CD4-positive, alpha-beta T cell treated with Interleukin-15 for 4 hours (primary cell): ENCODE measurements at regions not wholly inside any gene's neighbourhood (a gene's known extent, or its start where the extent isn't known, plus 50 kb on each side); places are given as distances from the start of the nearest gene placed in this dataset.
"Not testable (repeated sequence)": the region's sequence is repeated elsewhere in the genome, so short reads cannot be mapped to it uniquely, and the experiment has no call there.

Experiments
- DNase-seq: peaks from one replicate; pipeline ENCODE4 v3.0.0-alpha.2; 2020; ENCODE audit warnings: low spot score

DNA sequence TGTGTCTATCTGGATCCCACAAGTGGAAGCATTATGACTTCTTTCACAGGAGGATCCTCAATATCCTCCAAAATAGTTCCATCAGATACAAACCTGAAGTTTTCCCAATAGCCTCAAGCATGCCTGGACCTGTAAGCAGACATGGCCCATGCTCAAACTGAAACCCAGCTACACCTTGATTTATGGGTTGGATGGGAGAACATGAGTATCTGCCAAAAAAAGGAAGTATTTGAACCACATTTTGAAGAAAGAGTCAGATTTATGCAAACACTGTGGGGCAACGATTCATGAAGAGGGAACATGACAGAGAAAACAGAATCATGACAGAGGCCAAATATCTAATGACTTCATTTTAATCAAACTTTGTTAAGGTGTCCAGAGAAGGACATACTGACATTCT lies 351.0 kb upstream of the NFIA start:
- no peak for DNase-seq

DNA sequence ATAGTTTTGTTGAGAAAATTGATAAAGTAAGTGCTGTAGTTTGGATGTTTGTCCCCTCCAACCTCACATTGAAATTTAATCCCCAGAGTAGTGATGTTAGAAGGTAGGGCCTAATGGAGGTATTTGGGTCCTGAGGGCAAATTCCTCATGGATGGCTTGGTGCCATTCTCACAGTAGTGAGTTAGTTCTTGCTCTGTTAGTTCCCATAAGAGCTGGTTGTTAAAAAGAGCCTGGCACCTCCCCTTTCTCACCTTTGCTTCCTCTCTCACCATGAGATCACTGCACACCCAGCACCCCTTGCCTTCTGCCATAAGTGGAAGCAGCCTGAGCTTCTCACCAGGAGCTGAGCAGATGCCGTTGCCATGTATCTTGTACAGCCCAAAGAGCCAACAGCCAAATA lies 354.8 kb upstream of the NFIA start:
- no peak for DNase-seq

DNA sequence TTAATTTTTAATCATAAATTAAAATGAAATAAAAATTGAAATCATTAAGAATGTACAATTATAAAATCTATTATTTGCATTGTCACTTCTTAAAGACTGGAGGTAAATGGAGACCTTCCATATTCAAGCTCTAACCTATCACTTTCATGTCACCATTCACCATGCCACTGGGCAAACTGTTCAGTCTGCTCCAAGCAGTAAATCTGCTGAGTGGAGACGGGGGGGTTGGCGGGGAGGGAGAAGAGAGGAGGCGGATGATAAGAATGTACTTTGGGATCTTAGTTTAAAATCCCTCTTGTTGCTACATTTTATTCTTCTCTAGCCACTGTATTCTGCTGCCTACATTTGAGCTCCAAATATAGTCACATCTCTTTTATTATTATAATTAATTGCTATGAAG lies 365.9 kb upstream of the NFIA start:
- no peak for DNase-seq

DNA sequence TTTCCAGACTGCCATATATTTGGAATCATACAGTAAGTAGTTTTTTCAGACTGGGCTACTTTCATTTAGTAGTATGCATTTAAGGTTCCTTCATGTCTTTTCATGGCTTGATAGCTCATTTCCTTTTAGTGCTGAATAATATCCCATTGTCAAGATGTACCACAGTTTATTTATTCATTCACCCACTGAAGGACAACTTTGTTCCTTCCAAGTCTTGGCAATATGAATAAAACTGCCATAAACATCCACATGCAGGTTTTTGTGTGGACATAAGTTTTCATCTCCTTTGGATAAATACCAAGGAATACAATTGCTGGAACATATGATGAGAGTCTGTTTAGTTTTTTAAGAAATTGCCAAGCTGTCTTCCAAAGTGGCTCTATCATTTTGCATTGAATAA lies 366.4 kb upstream of the NFIA start:
- DNase-seq: no peak

DNA sequence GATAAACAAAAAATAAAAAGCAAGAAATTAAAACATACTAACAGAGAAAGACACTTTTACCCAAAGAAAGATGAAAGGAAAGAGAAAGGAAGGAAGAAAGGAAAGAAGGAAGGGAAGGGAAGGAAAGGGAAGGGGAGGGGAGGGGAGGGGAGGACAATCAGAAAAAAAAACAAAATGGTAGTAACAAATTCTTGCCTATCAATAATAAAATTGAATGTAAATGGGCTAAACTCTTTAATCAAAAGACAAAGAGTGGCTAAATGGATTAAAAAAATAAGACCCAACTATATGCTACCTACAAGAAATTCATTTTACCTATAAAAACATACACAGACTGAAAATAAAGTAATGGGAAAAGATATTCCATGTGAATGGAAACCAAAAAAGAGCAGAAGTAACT lies 372.9 kb upstream of the NFIA start:
- no peak for DNase-seq

DNA sequence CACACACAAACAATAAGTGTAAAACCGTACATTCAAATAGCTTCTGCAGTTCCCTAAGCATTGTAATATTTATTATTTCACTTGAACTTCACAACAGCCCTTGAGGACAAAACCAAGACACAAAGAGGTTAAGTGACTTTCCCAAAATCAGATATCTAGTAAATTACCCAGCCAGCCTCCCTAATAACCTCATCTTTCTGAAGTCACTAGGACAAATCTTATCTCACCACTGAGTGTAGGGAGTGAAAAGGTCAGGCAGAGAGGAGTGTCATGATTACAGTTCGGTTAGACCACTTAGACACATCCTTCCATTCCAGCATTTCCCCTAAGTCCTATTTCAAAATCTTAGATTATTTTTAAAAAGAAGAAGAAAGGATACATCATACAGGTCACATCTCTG lies 377.3 kb upstream of the NFIA start:
- no peak for DNase-seq

DNA sequence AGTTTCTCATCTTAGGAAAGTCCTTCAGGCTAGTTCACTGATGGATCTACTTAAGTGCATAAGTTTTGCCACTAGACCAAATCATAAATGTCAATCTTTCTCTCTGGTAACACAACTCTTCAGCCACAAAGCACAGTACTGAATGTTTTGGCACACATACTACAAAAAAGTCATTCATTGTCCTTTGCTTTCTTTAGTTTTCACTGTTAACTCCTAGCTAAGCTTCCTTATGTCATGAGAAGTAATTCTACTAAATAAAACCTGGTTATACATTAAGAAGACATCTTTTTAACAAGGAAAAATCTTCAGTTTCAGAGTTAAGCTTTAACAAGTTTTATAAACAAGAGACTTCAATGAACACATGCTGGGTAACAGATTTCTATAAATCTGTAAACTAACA lies 379.2 kb upstream of the NFIA start:
- no peak for DNase-seq

DNA sequence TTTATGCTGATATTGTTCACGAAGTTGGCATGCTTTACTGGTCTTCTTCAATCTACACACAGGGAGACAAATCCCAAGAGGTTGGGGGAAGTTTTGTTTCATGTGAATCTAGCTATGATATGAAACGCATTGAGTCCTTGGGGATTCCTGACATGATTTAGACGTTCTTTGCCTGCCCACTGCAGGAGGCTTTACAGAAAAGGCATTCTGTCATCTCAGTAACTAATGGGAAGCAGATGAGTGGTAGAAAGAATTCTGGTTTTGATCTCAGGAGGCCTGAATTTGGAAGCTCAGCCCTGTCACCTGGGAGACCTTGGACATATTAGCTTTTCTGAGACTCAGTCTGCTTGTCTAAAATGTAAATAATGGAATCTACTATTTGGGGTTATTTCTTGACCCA lies 383.0 kb upstream of the NFIA start:
- DNase-seq: no peak

DNA sequence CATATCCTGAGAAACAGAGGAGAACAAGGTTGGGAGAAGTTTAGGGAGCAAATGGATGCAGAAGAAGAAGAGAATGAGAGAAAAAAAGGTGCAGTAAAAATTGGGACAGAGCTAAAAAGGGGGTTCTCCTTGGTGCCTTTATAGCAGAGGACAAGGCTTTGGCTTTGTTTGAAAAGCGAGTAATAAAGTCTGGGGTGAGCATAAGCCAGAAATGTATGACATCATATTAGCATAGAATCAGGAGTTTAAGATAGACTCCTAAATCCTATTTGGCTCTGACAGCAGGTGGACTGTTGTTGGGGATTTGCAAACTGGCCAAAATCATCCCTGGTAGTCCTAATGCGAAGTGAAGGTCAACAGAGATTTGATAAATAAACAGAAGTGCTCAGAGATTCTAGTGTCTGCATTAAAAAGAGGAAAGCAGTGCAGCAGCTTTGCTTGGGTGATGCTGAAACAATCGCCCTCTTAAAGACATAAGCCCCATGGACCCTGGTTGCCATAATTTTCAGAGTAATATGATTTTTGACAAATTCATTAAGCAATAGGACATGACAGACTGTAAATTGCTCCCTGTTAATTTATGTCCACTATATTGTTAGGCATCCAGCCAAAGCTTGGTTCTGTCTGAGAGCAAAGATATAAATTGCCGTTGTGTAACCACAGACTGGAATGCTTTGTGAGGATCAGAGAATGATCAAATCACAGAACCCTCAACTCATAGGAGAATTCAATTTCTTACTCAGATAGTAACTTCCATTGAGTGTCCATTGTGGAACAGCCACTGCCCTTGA lies 385.0 kb upstream of the NFIA start:
- no peak for DNase-seq

DNA sequence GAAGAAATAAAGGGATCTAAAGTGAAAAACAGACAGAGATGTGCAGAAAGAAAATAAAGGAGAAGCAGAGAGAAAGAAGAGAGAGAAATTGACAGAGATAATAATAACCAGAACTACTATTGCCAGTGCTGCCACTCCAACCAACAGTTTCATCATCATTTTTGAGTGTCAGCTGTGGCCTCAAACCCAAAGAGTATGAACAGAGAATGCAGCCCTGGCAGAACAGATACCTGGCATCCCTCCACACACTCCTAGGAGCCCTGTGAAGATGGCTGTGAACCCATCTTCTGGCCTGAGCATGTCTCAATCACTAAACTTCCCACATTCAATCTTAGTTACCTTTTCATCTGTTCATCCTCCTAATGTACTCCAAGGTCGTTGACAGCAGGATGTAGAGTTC lies 385.8 kb upstream of the NFIA start:
- DNase-seq: no peak

DNA sequence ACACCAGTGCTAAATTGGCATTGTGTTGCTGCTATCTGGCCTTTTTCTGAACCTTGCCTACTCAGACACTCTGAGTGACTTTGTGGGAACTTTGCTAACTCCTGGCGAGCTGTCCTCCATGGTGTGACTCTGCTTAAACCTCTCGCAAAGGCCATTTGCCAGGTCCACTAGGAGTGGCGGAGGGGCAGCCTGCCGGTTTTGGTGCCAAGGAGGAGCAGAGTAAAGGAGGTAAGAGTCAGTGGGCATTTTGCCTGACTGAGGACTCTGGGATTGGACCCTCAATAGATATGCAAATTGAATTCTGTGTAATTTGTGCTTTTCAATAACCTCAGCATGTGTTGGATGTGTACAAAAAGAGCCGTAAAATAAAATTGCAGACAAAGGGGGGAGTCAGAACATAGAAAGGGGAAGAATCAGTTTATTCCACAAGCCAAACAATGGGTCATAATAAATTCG lies 386.6 kb upstream of the NFIA start:
- no peak for DNase-seq

DNA sequence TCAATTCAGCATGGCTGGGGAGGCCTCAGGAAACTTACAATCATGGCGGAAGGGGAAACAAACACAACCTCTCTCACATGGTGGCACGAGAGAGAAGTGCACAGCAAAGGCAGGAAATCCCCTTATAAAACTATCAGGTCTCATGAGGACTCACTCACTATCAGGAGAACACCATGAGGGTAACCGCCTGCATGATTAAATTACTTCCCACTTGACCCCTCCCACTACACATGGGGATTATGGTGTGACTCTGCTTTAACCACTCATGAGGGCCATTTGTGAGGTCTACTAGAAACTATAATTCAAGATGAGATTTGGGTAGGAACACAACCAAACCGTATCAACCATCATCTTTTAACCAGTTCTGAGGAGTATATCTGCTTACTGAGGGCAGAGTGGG lies 387.4 kb upstream of the NFIA start:
- DNase-seq: no peak

DNA sequence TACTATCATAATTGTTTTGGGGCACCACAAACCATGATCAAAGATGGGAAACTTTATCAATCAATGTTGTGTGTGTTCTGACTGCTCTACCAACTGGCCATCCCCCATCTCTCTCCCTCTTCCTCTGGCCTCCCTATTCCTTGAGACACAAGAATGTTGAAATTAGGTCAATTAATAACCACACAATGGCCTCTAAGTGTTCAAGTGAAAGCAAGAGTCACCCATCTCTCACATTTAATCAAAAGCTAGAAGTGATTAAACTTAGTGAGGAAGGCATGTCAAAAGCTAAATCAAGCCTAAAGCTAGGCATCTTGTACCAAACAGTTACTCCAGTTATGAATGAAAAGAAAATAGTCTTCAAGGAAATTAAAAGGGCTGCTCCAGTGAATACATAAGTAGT lies 390.3 kb upstream of the NFIA start:
- DNase-seq: no peak

DNA sequence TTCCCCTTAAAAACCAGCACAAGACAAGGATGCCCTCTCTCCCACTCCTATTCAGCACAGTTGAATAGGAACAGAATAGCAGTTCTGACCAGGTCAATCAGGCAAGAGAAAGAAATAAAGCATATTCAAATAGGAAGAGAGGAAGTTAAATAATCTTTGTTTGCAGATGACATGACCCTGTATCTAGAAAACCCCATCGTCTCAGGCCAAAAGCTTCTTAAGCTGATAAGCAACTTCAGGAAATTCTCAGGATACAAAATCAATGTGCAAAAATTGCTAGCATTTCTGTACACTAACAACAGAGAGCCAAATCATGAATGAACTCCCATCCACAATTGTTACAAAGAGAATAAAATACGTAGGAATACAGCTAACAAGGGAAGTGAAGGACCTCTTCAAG lies 394.1 kb upstream of the NFIA start:
- DNase-seq: not testable (repeated sequence)

DNA sequence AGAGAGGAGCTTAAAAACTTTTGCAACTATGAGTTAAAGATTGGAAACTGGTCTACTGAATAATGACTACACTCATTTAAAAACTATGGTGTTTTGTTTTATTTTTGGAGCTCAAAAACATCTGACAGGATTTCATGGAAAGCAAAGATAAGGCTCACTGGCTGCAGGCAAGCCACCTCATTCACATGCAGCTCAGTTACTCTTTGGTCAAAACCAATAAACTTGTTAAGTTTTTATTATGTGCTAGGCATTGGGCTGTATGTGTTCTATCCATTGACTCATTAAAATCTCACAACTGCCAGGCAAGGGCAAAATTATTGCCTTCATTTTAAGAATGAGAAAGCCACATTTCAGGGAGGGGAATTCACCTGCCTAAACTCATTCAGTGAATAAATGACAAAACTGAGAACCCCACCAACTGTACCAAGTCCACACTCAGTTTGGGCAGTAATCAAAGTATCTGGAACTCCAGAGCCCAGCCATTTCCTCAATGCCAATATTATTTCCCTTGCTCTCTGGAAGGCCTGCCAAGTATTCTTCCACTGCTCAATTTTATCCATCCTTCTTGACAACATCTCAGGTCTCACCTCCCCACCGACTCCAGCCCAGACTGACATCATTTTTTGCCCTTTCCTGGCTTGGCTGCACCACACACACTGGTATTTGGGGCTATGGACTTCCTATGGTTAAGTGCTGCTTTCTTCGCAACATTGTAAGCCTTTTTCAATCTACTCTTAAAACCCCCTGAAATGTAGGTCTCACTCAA lies 401.1 kb upstream of the NFIA start:
- DNase-seq: no peak

DNA sequence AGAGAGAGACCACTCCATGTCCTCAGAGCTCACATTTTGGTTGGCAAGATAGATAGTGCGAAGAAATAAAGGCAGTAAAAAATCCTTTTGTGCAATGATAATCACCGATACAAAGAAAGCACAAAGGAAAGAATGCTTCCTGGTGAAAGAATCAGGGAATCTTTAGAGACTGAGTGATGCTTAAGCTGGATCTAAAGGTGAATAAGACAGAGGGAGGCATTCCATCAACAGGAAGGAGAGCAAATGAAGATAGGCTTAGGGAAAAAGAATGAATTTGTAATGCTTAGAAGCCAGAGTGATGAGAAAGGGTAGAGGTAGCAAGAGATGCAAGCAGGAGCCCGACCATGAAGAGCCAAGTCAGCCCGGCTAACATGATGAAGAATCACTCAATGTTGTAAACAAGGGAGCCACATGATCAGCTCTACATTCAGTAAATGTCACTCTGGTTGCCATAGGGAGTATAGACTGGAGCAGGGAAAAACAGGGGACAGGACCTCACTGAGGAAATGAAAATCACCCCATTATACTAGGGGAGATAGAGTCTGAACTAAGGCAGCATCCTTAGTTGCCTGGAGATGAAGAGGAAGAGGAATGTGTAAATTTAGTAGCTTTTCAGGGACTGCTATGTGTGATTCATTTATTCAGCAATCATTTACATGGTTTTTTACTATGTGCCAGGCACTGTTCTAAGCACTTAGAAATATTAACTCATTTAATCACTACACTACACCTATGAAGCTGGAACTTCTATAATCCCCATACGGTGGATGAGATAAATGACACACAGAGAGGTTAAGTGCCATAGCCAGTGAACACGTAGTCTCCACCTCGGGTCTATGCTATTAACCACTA lies 402.6 kb upstream of the NFIA start:
- no peak for DNase-seq

DNA sequence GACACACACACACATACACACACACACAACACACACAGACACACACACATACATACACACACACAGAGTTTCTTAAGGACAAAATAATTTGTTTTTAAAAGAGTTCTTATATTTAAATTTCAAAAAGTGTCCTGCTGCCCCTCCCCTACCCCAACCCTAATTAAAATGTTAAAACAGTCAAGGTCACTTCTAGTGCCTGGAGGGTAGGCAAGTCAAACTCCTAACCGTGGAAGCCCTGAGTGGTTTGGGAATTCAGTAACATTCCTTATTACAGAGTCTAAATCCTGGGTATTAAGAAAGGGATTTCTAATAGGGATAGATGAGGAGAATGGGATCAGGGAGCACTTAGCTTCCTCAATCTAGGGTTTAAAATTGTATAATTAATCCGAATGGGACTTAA lies 403.6 kb upstream of the NFIA start:
- DNase-seq: no peak

DNA sequence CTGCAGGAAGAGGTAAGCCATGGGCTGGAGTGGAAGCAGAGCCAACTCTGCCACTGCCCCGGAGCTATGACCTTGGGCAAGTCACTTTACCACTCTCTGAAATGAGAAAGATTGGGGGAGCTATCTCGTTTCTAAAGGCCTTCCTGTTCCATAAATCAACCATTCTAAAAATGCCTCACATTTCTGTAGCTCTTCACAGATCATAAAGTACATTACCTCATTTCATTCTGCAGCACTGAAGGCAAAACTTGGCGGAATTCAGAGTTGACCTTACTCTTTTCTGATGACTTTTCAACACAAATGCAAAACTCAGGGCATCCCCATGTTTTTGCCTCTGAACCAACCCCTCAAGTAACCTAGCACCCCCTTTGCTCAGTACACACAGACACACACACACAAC lies 404.0 kb upstream of the NFIA start:
- DNase-seq: no peak

DNA sequence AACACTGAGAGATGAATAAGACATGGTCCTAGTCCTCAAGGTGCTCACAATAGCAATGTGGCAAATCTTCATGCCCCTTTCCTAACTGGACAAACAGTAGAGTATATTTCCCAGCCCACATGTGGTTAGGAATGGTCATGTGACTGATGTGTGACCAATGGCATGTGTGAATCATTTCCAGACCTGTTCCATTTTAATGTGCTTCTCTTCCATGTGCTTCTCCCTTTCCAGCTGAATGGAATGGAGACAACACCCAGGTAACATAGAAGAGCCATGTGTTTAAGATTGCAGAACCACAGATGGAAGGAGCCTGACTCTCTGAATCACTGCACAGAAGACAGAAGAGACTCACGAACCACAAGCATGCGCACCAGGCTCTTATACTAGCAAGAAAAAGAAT lies 409.9 kb upstream of the NFIA start:
- no peak for DNase-seq

DNA sequence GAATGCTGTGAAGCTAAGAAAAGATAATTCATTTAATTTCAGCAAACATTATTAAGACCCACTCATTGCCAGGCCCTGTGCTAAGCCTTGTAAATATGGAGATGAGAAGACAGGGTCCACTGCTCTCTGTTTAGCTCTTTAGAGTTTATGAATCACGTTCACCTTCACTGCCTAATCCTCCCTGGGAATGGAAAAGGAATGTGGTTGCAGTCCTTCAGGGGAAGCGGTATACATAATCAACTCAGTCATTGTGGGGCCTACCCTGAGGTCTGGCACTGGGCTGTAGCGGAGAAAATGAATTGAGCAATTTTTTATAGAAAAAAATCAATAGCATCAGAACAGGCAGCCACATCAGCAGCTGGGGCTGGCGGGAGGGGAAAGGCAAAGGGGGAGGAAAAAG lies 412.1 kb upstream of the NFIA start:
- DNase-seq: no peak

DNA sequence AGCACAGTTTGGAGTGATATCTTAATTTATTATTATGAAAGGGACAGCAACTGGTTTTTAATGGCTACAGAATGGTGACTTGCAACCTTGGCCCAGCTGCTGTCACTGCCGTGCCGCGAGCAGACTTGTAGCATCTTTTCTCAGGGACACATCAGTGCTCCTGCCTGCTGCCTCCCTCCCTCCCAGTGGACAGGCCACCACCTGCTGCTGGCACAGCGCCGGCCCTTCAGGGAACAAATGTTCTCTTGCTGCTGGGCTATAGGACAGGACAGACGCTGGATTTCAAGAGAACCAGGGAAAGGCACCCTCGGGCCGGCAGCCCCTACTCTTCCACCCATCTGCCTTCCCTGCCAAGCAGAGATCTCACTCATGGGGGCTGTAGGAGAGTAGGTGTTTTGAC lies 413.8 kb upstream of the NFIA start:
- no peak for DNase-seq

DNA sequence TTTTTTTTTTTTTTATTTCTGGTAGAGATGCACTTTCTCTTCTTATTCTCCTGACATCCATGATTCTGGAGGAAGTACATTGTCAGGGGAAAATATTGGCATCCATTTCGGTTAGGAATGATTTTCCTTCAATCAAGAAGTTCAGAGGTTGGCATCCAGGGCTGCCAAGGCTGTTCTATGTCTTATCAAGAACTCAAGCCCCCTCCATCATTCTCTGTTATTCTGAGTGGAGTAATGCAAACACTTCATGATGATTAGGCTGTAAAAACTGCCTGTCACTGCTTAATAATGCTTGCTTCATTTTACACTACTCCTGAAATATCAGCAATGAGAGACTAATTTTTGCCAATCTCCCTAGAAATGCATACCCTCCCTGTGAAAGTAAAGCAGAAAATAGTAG lies 417.1 kb upstream of the NFIA start:
- DNase-seq: no peak

DNA sequence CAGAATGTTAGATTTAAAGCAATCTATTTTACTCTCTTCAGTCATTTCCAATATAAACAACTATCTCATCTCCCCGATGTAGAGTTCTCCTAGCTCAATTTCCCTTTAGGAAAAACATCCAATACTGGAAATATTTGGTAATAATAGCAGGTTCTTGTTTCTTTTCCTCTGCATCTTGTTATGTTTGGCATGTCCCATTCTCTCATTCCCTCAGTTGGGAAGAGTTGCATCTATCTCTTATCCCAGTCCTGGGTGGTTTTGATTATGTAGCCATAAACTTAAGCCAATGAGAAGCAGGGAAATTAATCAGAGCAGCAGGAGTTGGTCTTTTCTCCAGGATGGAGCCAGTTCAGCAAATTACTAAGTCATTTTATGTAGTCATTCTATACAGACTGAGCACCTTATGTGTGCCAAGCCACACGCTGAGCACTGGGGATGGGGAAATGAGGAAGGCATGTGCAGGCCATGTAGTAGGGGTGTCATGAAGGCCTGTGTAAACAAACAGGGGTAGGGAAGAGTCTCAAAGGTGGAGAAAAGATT lies 418.2 kb upstream of the NFIA start:
- no peak for DNase-seq
